Trophoblast cell (in vitro differentiated cells and primary cell): ENCODE measurements at regions not wholly inside any gene's neighbourhood (a gene's known extent, or its start where the extent isn't known, plus 50 kb on each side); places are given as distances from the start of the nearest gene placed in this dataset.

Experiments
- DNase-seq, 2 donors: peaks; one replicate each; pipeline ENCODE4 v3.0.0-alpha.2; 2016
- H2AFZ ChIP-seq: 2 replicates; pipeline ENCODE4 v1.6.1; 2013; ENCODE audit warnings: low read length, moderate library complexity, mild to moderate bottlenecking; ENCODE audit not compliant: insufficient read depth, poor library complexity
- H2AK5ac ChIP-seq: 2 replicates; pipeline ENCODE4 v1.6.1; 2013; ENCODE audit warnings: mild to moderate bottlenecking, low read length
- H2BK120ac ChIP-seq: 2 replicates; pipeline ENCODE4 v1.6.1; 2013; ENCODE audit warnings: low read length, mild to moderate bottlenecking, moderate library complexity; ENCODE audit not compliant: insufficient read depth, poor library complexity
- H2BK12ac ChIP-seq: 2 replicates; pipeline ENCODE4 v1.6.1; 2013; ENCODE audit warnings: mild to moderate bottlenecking, low read length, moderate library complexity
- H2BK5ac ChIP-seq: 2 replicates; pipeline ENCODE4 v1.6.1; 2013; ENCODE audit warnings: low read length, low read depth, moderate library complexity, mild to moderate bottlenecking; ENCODE audit not compliant: poor library complexity
- H3K14ac ChIP-seq: 2 replicates; pipeline ENCODE4 v1.6.1; 2013; ENCODE audit warnings: mild to moderate bottlenecking, low read length
- H3K18ac ChIP-seq: 2 replicates; pipeline ENCODE4 v1.6.1; 2013; ENCODE audit warnings: mild to moderate bottlenecking, low read length
- H3K23ac ChIP-seq: 2 replicates; pipeline ENCODE4 v1.6.1; 2013; ENCODE audit warnings: low read length
- H3K27ac ChIP-seq: 2 replicates; pipeline ENCODE4 v1.5.1; 2013; ENCODE audit warnings: low read depth, mild to moderate bottlenecking, inconsistent platforms, low read length, moderate library complexity
- H3K27me3 ChIP-seq: 2 replicates; pipeline ENCODE4 v1.6.1; 2013; ENCODE audit warnings: inconsistent platforms, mild to moderate bottlenecking, low read length, moderate library complexity; ENCODE audit not compliant: insufficient read depth
- H3K36me3 ChIP-seq, 2 experiments: 1 replicate in 1 of 2; 2 replicates in 1 of 2; pipeline ENCODE4 v1.6.1; 2013; ENCODE audit warnings: low read length in 2 of 2, mild to moderate bottlenecking in 2 of 2, moderate library complexity in 1 of 2; ENCODE audit not compliant: insufficient read depth in 2 of 2, control insufficient read depth in 1 of 2
- H3K4ac ChIP-seq: 2 replicates; pipeline ENCODE4 v1.6.1; 2013; ENCODE audit warnings: low read depth, mild to moderate bottlenecking, low read length, moderate library complexity
- H3K4me1 ChIP-seq, 2 experiments: 1 replicate in 1 of 2; 2 replicates in 1 of 2; pipeline ENCODE4 v1.6.1; 2013; ENCODE audit warnings: low read length in 2 of 2, mild to moderate bottlenecking in 2 of 2, moderate library complexity in 1 of 2; ENCODE audit not compliant: insufficient read depth in 2 of 2, control insufficient read depth in 1 of 2
- H3K4me2 ChIP-seq: 2 replicates; pipeline ENCODE4 v1.6.1; 2013; ENCODE audit warnings: inconsistent platforms, mild to moderate bottlenecking, low read length, moderate library complexity
- H3K4me3 ChIP-seq: 2 replicates; pipeline ENCODE4 v1.5.1; 2013; ENCODE audit warnings: mild to moderate bottlenecking, low read depth, low read length, inconsistent platforms
- H3K79me1 ChIP-seq: one replicate; pipeline ENCODE4 v1.6.1; 2013; ENCODE audit warnings: low read length
- H3K79me2 ChIP-seq: 2 replicates; pipeline ENCODE4 v1.6.1; 2013; ENCODE audit warnings: low read length, mild to moderate bottlenecking; ENCODE audit not compliant: control insufficient read depth, insufficient read depth, poor library complexity
- H3K9ac ChIP-seq: 2 replicates; pipeline ENCODE4 v1.6.1; 2013; ENCODE audit warnings: mild to moderate bottlenecking, low read length
- H3K9me3 ChIP-seq: 2 replicates; pipeline ENCODE4 v1.6.1; 2013; ENCODE audit warnings: low read depth, mild to moderate bottlenecking, control low read depth, inconsistent platforms, low read length; ENCODE audit not compliant: insufficient read depth
- H4K12ac ChIP-seq: 2 replicates; pipeline ENCODE4 v1.6.1; 2013; ENCODE audit warnings: low read depth, mild to moderate bottlenecking, low read length, moderate library complexity
- H4K8ac ChIP-seq: 2 replicates; pipeline ENCODE4 v1.6.1; 2013; ENCODE audit warnings: low read depth, mild to moderate bottlenecking, low read length, moderate library complexity
- H4K91ac ChIP-seq: one replicate; pipeline ENCODE4 v1.6.1; 2013; ENCODE audit warnings: low read depth, mild to moderate bottlenecking, low read length, moderate library complexity
- WGBS: extraction: QIAGEN DNeasy Blood & Tissue Kit; methylation state at CpG from one replicate; pipeline ENCODE4 v1.1.7; 2013; ENCODE audit warnings: missing lambda C conversion rate; ENCODE audit not compliant: insufficient read length, insufficient coverage; ENCODE audit errors: extremely low coverage; 5-methylcytosine and 5-hydroxymethylcytosine counted together

DNA sequence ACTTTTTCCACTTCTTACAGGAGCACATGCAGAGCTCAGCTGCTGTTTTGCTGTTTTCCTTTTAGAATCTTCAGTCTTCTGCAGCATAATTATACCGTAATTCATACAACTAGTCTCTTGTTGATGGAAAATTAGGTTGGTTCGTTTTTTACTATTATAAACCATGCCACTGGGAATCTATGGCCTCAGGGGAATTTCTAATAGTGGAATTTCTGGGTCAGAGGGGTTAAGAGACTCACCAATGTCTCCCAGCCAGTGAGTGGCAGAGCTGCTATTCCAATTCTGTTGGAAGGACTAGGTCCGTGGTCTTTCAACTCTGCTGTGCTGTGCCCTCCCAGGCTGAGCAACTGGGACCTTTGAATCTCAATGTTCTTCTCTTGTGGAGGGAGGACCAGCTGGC, 282.5 kb downstream of the ZSWIM6 start:
- no peak overlapping the region for H2AFZ ChIP-seq
- no peak overlapping the region for H3K4me3 ChIP-seq
- H4K91ac ChIP-seq: no peak overlapping the region
- no peak overlapping the region for H4K12ac ChIP-seq
- H3K79me2 ChIP-seq: no peaks in the 10 kb centered on the region
- no peaks in the 10 kb centered on the region for H3K79me1 ChIP-seq
- H3K27me3 ChIP-seq: no peaks in the 10 kb centered on the region
- no peak overlapping the region for H3K4ac ChIP-seq
- no peak overlapping the region for H3K14ac ChIP-seq
- H4K8ac ChIP-seq: no peak overlapping the region
- H3K4me2 ChIP-seq: no peak overlapping the region
- H2BK12ac ChIP-seq: no peak overlapping the region
- DNase-seq: peak in 1 of 2 donors; percentile 25
- WGBS: no CpG with 5 or more reads among the region's 3 CpGs
- peaks cover 0 to 3% of the 10 kb centered on the region in 2 experiments for H3K4me1 ChIP-seq
- no peak overlapping the region for H3K23ac ChIP-seq
- no peak overlapping the region for H2BK5ac ChIP-seq
- no peak overlapping the region for H3K9ac ChIP-seq
- no peak overlapping the region for H2AK5ac ChIP-seq
- H3K36me3 ChIP-seq: no peaks in the 10 kb centered on the region
- no peaks in the 10 kb centered on the region for H3K9me3 ChIP-seq
- H3K18ac ChIP-seq: no peak overlapping the region
- no peak overlapping the region for H2BK120ac ChIP-seq
- H3K27ac ChIP-seq: no peak overlapping the region

DNA sequence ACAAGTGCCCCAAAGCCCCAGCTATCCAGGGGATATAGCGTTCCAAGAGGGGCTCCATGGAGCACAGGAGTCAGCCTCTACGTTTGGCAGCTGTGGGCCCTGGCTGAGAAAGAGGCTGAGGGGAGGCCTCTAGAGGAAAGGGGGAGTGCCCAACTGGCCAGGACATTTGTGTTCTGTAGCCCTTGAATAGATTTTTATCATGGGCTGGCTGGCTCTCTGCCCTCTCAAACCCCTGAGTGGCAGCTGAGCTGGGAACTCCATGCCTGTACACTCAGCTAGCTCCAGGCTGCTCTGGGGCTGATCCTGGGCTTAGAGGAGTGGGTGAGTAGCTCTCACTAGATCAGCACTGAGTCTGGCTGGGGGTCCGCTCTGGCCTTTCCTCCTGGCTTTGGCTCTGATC, 285.0 kb downstream of the ZSWIM6 start:
- no peak overlapping the region for H3K4me2 ChIP-seq
- H3K23ac ChIP-seq: no peak overlapping the region
- no peak overlapping the region for H2BK12ac ChIP-seq
- no peak overlapping the region for H2BK5ac ChIP-seq
- no peak overlapping the region for H3K14ac ChIP-seq
- H2AFZ ChIP-seq: no peak overlapping the region
- no peak overlapping the region for H2BK120ac ChIP-seq
- H3K4ac ChIP-seq: no peak overlapping the region
- H3K36me3 ChIP-seq: no peaks in the 10 kb centered on the region
- H3K79me1 ChIP-seq: no peaks in the 10 kb centered on the region
- no peak overlapping the region for H4K8ac ChIP-seq
- no peak overlapping the region for H2AK5ac ChIP-seq
- H3K79me2 ChIP-seq: no peaks in the 10 kb centered on the region
- no peaks in the 10 kb centered on the region for H3K9me3 ChIP-seq
- H3K4me3 ChIP-seq: no peak overlapping the region
- no peak overlapping the region for H3K9ac ChIP-seq
- peaks cover 0 to 3% of the 10 kb centered on the region in 2 experiments for H3K4me1 ChIP-seq
- no peak overlapping the region for H3K27ac ChIP-seq
- no peak overlapping the region for H4K12ac ChIP-seq
- DNase-seq: no peak
- no peak overlapping the region for H3K18ac ChIP-seq
- H3K27me3 ChIP-seq: no peaks in the 10 kb centered on the region
- no peak overlapping the region for H4K91ac ChIP-seq
- WGBS: no CpG with 5 or more reads among the region's 3 CpGs

DNA sequence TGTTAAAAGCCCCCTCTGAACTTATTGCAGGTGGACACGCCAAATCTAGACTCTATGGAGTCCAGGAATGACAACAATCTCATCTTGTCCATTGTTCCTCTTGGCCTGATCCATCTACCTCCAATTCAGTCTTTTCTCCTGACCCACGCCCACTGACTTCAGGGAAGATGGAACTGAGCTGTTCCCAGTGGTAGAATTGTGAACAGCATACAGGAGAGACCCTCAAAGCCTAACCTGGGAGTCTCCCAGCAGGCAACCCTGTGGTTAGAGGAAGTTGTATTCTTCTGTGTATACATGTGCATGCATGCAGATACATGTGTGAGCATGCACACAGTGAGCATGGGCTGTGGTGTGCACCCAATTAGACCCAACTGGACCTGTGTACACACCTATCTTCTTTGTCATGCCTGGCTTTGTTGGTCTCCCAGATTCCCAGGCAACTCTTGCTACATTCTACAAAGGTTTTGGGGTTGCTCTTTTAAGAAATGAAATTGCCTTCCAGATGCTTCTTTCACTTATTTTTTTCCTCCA, 286.0 kb downstream of the ZSWIM6 start:
- Histone ChIP-seq H2BK5ac (no peak overlapping the region), H4K12ac (no peak overlapping the region), H3K14ac (no peak overlapping the region), H3K4ac (no peak overlapping the region), H4K8ac (no peak overlapping the region), H2BK120ac (no peak overlapping the region), H3K4me3 (no peak overlapping the region), H3K18ac (no peak overlapping the region), H3K9me3 (no peaks in the 10 kb centered on the region), H3K4me1 (peaks cover 0 to 3% of the 10 kb centered on the region in 2 experiments), H3K9ac (no peak overlapping the region), H4K91ac (no peak overlapping the region), H3K36me3 (no peaks in the 10 kb centered on the region), H2AFZ (no peak overlapping the region), H3K23ac (no peak overlapping the region), H3K79me2 (no peaks in the 10 kb centered on the region), H3K27ac (no peak overlapping the region), H2AK5ac (no peak overlapping the region), H3K27me3 (no peaks in the 10 kb centered on the region), H3K4me2 (no peak overlapping the region), H3K79me1 (no peaks in the 10 kb centered on the region), H2BK12ac (no peak overlapping the region)
- WGBS: no CpG with 5 or more reads among the region's 2 CpGs
- DNase-seq: no peak

DNA sequence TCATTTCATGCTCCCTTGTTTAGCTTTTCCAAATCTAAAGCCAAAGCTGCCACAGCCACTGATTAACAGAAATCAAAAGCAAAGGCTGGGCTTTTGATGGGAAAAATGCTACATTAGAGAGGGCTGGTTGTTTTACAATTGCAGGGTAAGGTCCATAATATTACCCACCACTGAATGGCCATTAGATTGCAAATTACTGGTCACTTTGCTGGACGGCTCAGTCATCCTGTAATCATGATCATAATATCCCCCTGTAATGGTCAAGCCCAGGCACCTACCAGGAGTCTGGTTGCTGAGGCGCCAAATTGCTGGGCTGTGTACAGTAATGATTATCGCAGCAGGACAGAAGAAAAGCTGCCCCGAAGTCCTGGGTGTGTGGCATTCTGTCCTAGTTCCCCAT, 286.5 kb downstream of the ZSWIM6 start:
- Histone ChIP-seq H3K27ac (no peak overlapping the region), H3K27me3 (no peaks in the 10 kb centered on the region), H2AK5ac (no peak overlapping the region), H3K23ac (no peak overlapping the region), H3K4me3 (no peak overlapping the region), H2BK12ac (no peak overlapping the region), H4K12ac (no peak overlapping the region), H3K4me2 (no peak overlapping the region), H3K4me1 (peaks cover 0 to 3% of the 10 kb centered on the region in 2 experiments), H3K18ac (no peak overlapping the region), H2BK120ac (no peak overlapping the region), H3K14ac (no peak overlapping the region), H2BK5ac (no peak overlapping the region), H2AFZ (no peak overlapping the region), H4K91ac (no peak overlapping the region), H3K4ac (no peak overlapping the region), H3K9ac (no peak overlapping the region), H4K8ac (no peak overlapping the region), H3K79me2 (no peaks in the 10 kb centered on the region), H3K9me3 (no peaks in the 10 kb centered on the region), H3K79me1 (no peaks in the 10 kb centered on the region), H3K36me3 (no peaks in the 10 kb centered on the region)
- no peak for DNase-seq
- no CpG with 5 or more reads among the region's 4 CpGs for WGBS
